ENCODE measurements at regions not wholly inside any gene's neighbourhood (a gene's known extent, or its start where the extent isn't known, plus 50 kb on each side); places are given as distances from the start of the nearest gene placed in this dataset.

DNA sequence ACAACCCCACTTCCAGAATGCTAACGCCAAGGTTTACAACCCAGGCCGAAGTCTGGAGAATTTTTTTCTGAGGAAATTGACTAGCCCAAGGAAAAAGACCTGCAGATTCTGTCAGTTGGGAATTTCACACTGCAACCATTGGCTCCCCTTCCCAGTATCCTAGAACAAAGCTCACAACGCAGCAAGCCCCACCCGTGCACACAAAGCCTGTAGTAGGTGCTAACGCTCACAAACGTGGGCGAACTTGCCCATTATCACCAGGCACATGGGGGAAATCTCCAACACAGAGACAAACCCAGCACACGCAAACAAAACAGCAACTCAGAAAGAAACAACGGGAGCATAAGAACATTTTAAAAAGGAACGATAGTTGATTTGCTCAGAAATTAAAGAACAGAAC, 265.1 kb downstream of the EIPR1 start:
- DNase-seq (ENCODE audit: low read depth) = no peak
- no peak overlapping the region for H3K4me3 ChIP-seq (ENCODE audit: low read depth, low read length)
- TF ChIP-seq, protein P1, sequence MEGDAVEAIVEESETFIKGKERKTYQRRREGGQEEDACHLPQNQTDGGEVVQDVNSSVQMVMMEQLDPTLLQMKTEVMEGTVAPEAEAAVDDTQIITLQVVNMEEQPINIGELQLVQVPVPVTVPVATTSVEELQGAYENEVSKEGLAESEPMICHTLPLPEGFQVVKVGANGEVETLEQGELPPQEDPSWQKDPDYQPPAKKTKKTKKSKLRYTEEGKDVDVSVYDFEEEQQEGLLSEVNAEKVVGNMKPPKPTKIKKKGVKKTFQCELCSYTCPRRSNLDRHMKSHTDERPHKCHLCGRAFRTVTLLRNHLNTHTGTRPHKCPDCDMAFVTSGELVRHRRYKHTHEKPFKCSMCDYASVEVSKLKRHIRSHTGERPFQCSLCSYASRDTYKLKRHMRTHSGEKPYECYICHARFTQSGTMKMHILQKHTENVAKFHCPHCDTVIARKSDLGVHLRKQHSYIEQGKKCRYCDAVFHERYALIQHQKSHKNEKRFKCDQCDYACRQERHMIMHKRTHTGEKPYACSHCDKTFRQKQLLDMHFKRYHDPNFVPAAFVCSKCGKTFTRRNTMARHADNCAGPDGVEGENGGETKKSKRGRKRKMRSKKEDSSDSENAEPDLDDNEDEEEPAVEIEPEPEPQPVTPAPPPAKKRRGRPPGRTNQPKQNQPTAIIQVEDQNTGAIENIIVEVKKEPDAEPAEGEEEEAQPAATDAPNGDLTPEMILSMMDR (IDR thresholded peaks at IDR 0.05; ENCODE audit: insufficient read depth, low read depth, low read length, missing control alignments) = no peak

- DNase-seq (ENCODE audit: low read depth) = no peak
Measured at GRCh38 chr2:3112131-3112530, 265.5 kb downstream of the EIPR1 start.

GRCh38 chr2:3110994-3111666, 266.5 kb downstream of the EIPR1 start:
- no peak for DNase-seq (ENCODE audit: low read depth)
- no peak overlapping the region for H3K4me3 ChIP-seq (ENCODE audit: low read depth, low read length)
- TF ChIP-seq, protein P1 (IDR thresholded peaks at IDR 0.05; ENCODE audit: insufficient read depth, low read depth, low read length, missing control alignments) = no peak

More at GRCh38 chr2:3112131-3112530, 265.5 kb downstream of the EIPR1 start:
- TF ChIP-seq, protein P1 (IDR thresholded peaks at IDR 0.05; ENCODE audit: insufficient read depth, low read depth, low read length, missing control alignments) = no peak
- no peak overlapping the region for H3K4me3 ChIP-seq (ENCODE audit: low read depth, low read length)

DNA sequence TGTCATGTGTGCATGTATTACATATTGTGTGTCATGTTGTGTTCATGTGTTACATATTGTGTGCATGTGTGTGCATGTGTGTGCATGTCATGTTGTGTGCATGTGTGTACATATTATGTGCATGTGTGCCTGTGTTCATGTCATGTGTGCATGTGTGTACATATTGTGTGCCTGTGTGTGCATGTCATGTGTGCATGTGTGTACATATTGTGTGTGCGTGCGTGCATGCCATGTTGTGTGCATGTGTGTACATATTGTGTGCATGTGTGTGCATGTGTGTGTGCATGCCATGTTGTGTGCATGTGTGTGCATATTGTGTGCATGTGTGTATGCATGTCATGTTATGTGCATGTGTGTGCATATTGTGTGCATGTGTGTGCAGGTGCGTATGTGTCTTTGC, 267.1 kb downstream of the EIPR1 start:
- no peak overlapping the region for H3K4me3 ChIP-seq (ENCODE audit: low read depth, low read length)
- DNase-seq (ENCODE audit: low read depth) = no peak
- TF ChIP-seq, protein P1 (IDR thresholded peaks at IDR 0.05; ENCODE audit: insufficient read depth, low read depth, low read length, missing control alignments) = no peak

DNA sequence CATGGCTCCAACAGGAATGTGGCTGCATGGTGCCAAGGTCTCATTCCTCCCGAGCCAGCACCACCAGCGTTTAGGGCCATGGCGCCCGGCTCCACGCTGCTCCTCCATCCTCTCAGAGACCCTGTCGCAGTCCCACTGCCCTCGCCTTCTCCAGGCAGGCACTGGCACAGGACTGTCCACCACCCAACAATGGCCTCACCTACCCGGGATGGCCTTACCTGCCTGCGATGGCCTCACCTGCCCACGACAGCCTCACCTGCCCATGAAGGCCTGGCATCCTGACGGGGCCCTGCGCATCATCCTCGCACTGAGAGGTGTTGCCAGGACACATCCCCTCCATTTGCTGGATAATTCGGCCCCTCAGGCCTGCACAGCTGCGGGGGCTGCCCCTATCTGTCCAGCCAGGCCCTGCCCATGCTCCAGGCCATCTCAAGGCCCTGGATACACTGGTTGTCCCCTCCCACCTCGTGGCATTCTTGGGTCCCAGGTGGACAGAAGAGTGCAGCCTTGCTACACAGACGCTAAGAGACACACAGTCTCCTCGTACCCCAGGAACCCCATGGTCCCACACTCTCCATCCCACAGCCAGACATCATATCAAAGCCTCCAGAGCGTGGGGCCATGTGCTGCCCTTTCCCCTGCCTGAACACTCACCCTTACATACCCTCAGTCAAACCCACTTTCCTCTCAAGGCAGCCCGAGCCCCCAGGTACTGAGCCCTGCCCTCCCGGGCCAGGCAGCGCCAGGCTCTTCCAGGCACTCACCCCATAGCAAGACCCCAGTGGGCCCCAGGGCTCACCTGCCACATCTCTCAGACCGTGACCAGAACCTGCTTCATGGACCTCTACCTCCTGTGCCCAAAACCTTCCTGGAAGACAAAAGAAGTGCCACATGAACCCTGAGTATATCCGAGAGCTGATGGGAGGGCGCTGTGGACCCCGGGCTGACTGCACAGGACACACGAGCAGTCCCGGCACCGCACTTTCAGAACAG, 268.6 kb downstream of the EIPR1 start:
- H3K4me3 ChIP-seq (ENCODE audit: low read depth, low read length) = no peak overlapping the region
- DNase-seq (ENCODE audit: low read depth) = no peak
- TF ChIP-seq, protein P1 (IDR thresholded peaks at IDR 0.05; ENCODE audit: insufficient read depth, low read depth, low read length, missing control alignments) = no peak

DNA sequence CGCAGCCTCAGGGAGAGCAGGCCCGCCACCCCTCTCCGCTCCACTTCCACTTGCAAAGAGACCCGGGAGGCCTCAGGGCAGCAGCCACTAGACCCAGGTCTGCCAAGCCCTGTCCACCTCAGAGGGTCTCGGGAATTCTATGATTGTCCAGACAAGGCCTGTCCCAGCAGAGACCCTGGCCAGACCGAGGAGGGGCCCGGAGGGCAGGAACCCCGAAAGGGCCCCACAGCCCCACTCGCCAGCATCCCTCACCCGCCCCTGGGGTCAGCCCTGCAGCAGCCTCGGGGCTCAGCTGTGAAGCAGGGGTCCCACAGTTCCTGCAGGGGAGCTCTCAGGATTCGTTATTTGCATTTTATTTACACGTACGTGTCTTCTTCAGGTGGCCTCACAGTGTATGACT, 269.5 kb downstream of the EIPR1 start:
- DNase-seq (ENCODE audit: low read depth) = no peak
- no peak overlapping the region for H3K4me3 ChIP-seq (ENCODE audit: low read depth, low read length)
- TF ChIP-seq, protein P1 (IDR thresholded peaks at IDR 0.05; ENCODE audit: insufficient read depth, low read depth, low read length, missing control alignments) = no peak
